ENCODE measurements at regions not wholly inside any gene's neighbourhood (a gene's known extent, or its start where the extent isn't known, plus 50 kb on each side); places are given as distances from the start of the nearest gene placed in this dataset.

- TF ChIP-seq NFYB (IDR thresholded peaks at IDR 0.05; ENCODE audit: insufficient read depth, low read depth, low read length) (no peak), NR2F1 (conservative IDR thresholded peaks at IDR 0.05) (no peak), GABPA (IDR thresholded peaks at IDR 0.05; ENCODE audit: low read depth) (no peak), BMI1 (IDR thresholded peaks at IDR 0.05; ENCODE audit: borderline replicate concordance) (0 out of 2 replicates have a peak, but pooled peaks have one; percentile 12), LARP7 (IDR thresholded peaks at IDR 0.05) (0 out of 2 replicates have a peak, but pooled peaks have one; percentile 42)
Measured at GRCh38 chr14:22382395-22382794, 206.6 kb downstream of the DAD1 start (continued).

GRCh38 chr14:22381766-22382165, 207.3 kb downstream of the DAD1 start:
- no peak for FAIRE-seq
- Histone ChIP-seq H2AFZ (ENCODE audit: control insufficient read depth, low read depth, low read length) (no peak overlapping the region; the same call in 1 of the 2 replicates), H3K4me3 (no peak overlapping the region), H3K27ac (ENCODE audit: control insufficient read depth, insufficient read depth) (no peak overlapping the region), H3K9ac (ENCODE audit: control insufficient read depth, insufficient read depth, low read length) (no peak overlapping the region), H3K36me3 (ENCODE audit: control insufficient read depth in 2 of 2, insufficient read depth in 2 of 2, low read length in 1 of 2) (no peaks in the 10 kb centered on the region), H3K27me3 (replicated peaks in 1 of 2; ENCODE audit: control insufficient read depth in 2 of 2, insufficient read depth in 2 of 2, low read length in 1 of 2) (no peaks in the 10 kb centered on the region), H3K9me3 (replicated peaks; ENCODE audit: control insufficient read depth, insufficient read depth, low read length) (no peaks in the 10 kb centered on the region), H4K20me1 (ENCODE audit: control insufficient read depth, insufficient read depth) (no peaks in the 10 kb centered on the region), H3K4me1 (ENCODE audit: control insufficient read depth, insufficient read depth, low read length) (peaks cover 44% of the 10 kb centered on the region), H3K79me2 (ENCODE audit: control insufficient read depth, insufficient read depth, low read length) (no peaks in the 10 kb centered on the region), H3K4me2 (ENCODE audit: control insufficient read depth, insufficient read depth) (no peak overlapping the region)
- WGBS (ENCODE audit: insufficient coverage, insufficient replicate concordance, low lambda C conversion rate, missing lambda C conversion rate), result 77% methylated on average over 2 of the region's 2 CpGs
- intact Hi-C loops (cut with micrococcal nuclease; ENCODE audit: unreplicated experiment), result loop anchor here (10.0 kb wide), 1 partner anchor 603 kb away; the partner anchor contains the start of gene AJUBA
- RAD21 ChIA-PET (ENCODE audit: unreplicated experiment), result interaction anchor here (1.3 to 7.8 kb wide), 13 partner anchors 8 to 385 kb away, joined by 3 to 272 read pairs (median 11); partner anchors contain the start of gene OXA1L
- no TSS peak for BruUV-seq (replicated peaks)
- in situ Hi-C loops (cut with MboI), result loop anchor here (5.0 to 10.0 kb wide), 3 partner anchors 64 to 473 kb away; no protein-coding TSS in a partner anchor
- CTCF ChIA-PET, result interaction anchor here (0.9 to 7.8 kb wide), 22 partner anchors 9 to 278 kb away, joined by 3 to 142 read pairs (median 4); partner anchors contain the start of gene DAD1
- SMC1A ChIA-PET (ENCODE audit: uncharacterized antibody, unreplicated experiment), result interaction anchor here (0.9 to 22.6 kb wide), 14 partner anchors 8 to 188 kb away, joined by 3 to 912 read pairs (median 6); no protein-coding TSS in a partner anchor
- POLR2A ChIA-PET, result interaction anchor here (0.6 to 6.0 kb wide), 10 partner anchors 9 to 613 kb away, joined by 3 to 73 read pairs (median 3); no protein-coding TSS in a partner anchor
- DNase-seq (ENCODE audit: low read depth, low spot score), result no peak
- ATAC-seq, result no peak
- TF ChIP-seq PAX8 (IDR thresholded peaks at IDR 0.05), result no peak
- TF ChIP-seq RAD21 (IDR thresholded peaks at IDR 0.05; ENCODE audit: insufficient read depth, low read depth, low read length), result no peak
- TF ChIP-seq RB1 (IDR thresholded peaks at IDR 0.05; ENCODE audit: borderline replicate concordance), result no peak
- no peak for TF ChIP-seq ZBTB33 (IDR thresholded peaks at IDR 0.05)
- no peak for TF ChIP-seq REST (IDR thresholded peaks at IDR 0.05; ENCODE audit: low read depth, low read length)
- no peak for TF ChIP-seq RELA (IDR thresholded peaks at IDR 0.05; ENCODE audit: borderline replicate concordance, partially characterized antibody)
